HG02840 (cell line): ENCODE measurements at regions not wholly inside any gene's neighbourhood (a gene's known extent, or its start where the extent isn't known, plus 50 kb on each side); places are given as distances from the start of the nearest gene placed in this dataset.

Experiments
- ATAC-seq: cut with Tn5 transposase; IDR thresholded peaks from one replicate; pipeline ENCODE4 v1.9.1; 2021; ENCODE audit warnings: mild to moderate bottlenecking, moderate library complexity, moderate number of reproducible peaks; ENCODE audit not compliant: unreplicated experiment, low FRiP score

GRCh38 chr12:90428881-90429280 is 526.1 kb downstream of the CCER1 start:
- ATAC-seq: no peak

- no peak for ATAC-seq
These were observed 526.5 kb downstream of the CCER1 start for GRCh38 chr12:90428465-90428864.

- ATAC-seq: no peak
These were observed 531.0 kb downstream of the CCER1 start for GRCh38 chr12:90423965-90424364.

DNA sequence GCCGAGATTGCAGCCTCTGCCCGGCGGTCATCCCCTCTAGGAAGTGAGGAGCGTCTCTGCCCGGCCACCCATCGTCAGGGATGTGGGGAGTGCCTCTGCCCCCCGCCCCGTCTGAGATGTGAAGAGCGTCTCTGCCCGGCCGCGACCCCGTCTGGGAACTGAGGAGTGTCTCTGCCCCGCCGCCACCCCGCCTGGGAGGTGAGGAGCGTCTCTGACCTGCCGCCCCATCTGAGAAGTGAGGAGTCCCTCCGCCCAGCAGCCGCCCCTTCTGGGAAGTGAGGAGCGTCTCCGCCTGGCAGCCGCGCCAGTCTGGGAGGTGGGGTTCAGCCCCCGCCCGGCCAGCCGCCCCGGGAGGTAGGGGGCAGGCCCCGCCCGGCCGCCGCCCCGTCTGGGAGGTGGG is 544.0 kb downstream of the CCER1 start:
- no peak for ATAC-seq

- no peak for ATAC-seq
These were observed 547.1 kb downstream of the CCER1 start for GRCh38 chr12:90407841-90408240.

DNA sequence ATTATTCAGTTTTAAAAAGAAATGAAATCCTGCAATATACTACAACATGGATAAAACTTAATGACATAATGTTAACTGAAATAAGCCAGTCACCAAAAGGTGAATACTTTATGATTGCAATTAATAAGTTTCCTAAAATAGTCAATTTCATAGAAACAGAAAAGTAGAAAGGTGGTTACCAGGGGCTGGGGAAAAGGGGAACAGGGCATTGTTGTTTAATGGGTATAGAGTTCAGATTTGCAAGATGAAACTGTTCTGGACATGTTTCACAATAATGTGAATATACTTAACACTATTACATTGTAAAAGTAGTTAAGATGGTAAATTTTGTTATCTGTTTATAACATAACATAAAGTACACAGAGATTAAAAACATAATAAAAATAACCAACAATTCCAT is 550.9 kb downstream of the CCER1 start:
- ATAC-seq: no peak

- ATAC-seq: no peak
These were observed 553.8 kb downstream of the CCER1 start for GRCh38 chr12:90401185-90401584.

DNA sequence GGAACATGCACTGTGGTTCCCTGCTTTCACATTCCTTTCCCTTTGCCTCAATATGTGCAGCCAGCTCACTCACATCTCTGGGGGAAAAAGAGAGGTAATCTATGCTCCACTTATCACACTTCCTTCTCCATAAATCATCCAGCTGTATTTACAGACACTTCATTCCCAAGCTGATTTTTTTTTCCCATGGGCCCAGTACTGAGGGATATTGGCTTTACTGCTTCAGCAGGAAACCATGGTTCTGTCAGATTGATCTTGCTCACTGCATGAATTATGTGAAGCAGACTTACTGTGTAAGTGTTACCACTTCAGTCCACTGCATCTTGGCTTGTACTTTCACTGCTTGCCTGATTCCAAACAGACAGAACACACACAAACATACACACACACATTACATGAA is 555.6 kb downstream of the CCER1 start:
- ATAC-seq: no peak

- ATAC-seq: no peak
These were observed 556.6 kb downstream of the CCER1 start for GRCh38 chr12:90398285-90398836.

DNA sequence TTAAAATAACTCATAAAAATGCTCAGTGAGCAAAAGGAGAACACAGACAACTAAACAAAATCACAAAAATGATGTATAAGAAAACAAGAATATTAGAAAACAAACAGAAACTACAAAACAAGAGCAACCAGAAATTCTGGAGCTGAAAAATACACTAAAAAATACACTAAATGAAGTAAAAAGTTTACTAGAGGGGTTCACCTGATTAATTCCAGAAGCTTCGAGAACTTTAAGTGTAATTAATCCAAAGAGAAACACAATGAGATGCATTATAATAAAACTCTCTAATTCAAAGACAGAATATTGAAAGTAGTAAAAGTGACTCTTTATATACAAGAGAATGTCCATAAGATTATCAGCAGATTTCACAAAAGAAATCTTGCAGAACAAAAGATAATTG is 558.4 kb downstream of the CCER1 start:
- ATAC-seq: no peak

DNA sequence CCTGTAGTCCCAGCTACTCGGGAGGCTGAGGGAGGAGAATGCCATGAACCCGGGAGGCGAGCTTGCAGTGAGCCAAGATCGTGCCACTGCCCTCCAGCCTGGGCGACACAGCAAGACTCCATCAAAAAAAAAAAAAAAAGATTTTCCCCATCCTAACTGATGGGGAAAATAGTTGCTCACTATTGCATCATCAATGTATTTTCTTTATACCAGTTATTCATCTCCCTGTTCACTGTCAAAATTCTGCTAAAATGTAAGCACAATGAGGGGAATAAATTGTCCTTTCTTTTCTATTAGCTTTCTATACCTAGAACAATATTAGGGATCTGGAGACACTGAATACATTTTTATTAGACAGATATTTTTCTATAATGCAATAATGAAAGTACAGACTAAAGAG is 561.3 kb downstream of the CCER1 start:
- no peak for ATAC-seq

GRCh38 chr12:90393089-90393488 is 561.9 kb downstream of the CCER1 start:
- no peak for ATAC-seq

DNA sequence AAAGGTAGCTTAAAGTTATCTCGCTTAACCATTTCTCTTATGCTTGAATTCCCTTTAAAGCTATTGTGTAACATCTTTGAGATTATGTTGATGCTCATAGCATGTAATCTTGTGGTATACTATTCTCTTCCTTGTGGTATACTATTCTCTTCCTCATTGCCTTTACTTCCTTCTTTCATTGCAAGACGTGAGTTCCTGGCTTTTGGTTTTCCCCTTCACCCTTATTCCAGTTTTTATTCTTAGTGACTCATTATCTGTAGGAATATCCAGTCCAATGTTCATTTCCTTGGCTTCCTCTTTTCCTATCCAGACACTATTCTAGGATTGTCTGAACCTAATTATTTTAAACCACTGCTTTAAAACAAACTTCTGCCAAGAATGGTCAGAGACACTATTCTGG is 564.0 kb downstream of the CCER1 start:
- ATAC-seq: no peak

DNA sequence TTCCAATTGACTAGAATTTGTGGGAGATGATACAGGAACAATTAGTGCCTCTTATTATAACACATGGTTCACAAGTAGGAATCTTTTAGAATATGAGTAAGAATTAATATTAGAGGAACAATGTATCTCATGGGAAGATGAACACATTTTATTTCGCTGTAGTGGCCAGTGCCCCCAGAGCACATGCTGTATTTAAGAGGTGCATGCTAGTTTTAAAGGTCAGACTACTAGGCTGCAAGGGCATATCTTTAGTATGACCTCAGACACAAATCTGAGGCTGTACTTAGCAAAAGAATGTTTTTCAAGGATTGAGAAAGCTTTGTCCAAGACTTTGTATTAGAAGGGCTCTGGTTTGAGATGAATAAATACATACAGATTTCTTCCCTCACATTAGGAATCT is 586.9 kb downstream of the CCER1 start:
- no peak for ATAC-seq

DNA sequence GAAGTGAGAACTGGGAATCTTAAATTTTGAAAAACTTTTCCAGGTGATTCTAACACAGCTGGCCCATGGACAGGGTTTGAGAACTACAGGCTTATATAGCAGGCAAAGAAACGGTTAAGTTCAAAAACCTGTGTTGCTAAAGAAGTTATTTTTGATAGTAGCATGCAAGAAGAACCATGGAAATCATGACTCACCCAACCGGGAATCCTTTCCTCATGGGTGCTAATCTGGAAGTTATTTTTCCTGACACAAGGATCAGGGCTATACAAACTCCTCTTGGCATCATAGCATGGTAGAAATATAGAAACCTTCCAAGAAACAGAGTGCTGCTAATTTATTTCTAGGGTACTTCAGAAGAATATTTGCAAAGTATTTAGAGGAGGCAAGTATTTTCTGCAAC is 588.7 kb downstream of the CCER1 start:
- no peak for ATAC-seq

GRCh38 chr12:90360300-90360699 is 594.7 kb downstream of the CCER1 start:
- no peak for ATAC-seq

- no peak for ATAC-seq
These were observed 599.1 kb downstream of the CCER1 start for GRCh38 chr12:90355711-90356355.

GRCh38 chr12:90343966-90344365 is 611.0 kb downstream of the CCER1 start:
- no peak for ATAC-seq

DNA sequence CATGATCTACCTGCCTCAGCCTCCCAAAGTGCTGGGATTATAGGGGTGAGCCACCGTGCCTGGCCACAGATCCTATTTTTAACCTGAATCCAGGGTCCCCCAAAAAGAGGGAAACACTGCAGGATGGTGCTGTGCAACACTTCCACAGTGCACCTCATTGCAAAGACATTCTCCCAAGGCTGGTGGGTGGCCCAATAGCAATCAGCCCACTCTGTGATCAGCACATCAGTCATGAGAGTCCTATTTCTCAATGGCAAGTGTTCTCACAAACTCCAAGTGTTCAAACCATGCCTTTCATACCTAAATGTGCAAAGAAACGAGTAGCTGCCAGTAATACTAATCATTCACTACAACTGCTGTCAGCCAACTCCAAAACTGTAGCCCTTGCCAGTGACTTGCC is 612.9 kb downstream of the CCER1 start:
- no peak for ATAC-seq

DNA sequence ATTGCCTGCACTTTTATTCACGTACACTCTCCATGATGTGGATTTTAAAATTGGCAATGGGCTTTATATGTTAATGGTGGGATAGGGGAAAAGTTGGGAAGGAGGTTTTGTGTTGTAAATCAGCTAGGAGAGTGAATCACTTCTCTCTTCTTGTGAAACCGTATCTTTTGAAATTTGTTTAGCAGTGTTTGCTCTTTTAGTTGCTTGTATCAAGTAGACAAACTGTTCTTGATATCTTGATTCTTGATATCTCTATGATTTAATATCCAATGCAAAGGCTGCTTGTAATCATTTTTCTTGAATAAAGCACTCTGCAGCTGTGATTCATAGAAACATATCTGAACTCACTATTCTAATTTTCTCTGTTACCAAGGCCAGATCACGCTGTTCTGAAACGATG is 615.1 kb downstream of the CCER1 start:
- ATAC-seq: no peak

DNA sequence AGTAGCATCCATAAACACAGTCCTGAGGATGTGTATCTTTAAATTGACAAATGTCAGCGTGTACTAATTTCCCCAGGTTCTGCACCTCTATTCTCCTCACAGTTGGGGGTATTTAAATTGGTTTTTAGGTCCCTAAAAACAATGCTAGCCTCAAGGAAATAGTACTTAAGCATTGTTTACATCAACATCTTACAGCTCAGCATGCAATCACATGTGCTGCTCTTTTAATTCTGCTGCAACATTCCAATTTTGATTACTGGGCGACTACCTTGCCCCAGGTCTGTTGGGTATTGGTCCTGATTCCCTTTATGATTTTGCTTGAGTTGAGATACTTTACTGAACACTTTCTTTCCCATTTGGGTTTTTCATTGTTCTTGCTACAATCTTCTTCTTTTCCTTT is 616.6 kb downstream of the CCER1 start:
- ATAC-seq: no peak

DNA sequence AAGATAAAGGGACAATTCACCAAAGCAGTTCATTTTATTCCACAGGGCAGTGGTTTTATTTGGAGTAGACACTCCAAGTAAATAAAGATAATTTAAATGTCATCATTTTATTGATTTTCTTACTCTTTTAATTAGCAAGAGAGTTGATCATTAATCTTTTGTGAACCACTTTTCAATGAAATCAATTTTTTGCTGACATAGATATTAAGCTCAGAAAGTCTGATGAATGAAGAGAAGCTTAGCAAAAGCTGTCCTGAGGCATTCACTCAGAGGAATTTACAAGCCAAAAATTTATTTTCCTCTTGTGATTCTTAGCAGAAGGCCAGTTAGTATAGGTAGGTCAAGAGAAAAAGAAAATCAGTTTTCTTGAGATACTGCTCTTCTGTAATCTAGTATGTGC is 618.0 kb downstream of the CCER1 start:
- no peak for ATAC-seq

GRCh38 chr12:90335566-90335965 is 619.4 kb downstream of the CCER1 start:
- no peak for ATAC-seq
